AG09319 (cell line): ENCODE measurements at regions not wholly inside any gene's neighbourhood (a gene's known extent, or its start where the extent isn't known, plus 50 kb on each side); places are given as distances from the start of the nearest gene placed in this dataset.
"Not testable (repeated sequence)": the region's sequence is repeated elsewhere in the genome, so short reads cannot be mapped to it uniquely, and the experiment has no call there.

ENCODE experiments used
- DNase-seq: peaks from one replicate; pipeline ENCODE4 v3.0.0-alpha.2; 2010; ENCODE audit warnings: low read depth; ENCODE audit errors: extremely low read depth
- CTCF ChIP-seq: IDR thresholded peaks from 2 replicates; pipeline ENCODE4 v1.5.1; 2011; ENCODE audit warnings: low read depth, mild to moderate bottlenecking, inconsistent platforms, low read length, moderate library complexity

DNA sequence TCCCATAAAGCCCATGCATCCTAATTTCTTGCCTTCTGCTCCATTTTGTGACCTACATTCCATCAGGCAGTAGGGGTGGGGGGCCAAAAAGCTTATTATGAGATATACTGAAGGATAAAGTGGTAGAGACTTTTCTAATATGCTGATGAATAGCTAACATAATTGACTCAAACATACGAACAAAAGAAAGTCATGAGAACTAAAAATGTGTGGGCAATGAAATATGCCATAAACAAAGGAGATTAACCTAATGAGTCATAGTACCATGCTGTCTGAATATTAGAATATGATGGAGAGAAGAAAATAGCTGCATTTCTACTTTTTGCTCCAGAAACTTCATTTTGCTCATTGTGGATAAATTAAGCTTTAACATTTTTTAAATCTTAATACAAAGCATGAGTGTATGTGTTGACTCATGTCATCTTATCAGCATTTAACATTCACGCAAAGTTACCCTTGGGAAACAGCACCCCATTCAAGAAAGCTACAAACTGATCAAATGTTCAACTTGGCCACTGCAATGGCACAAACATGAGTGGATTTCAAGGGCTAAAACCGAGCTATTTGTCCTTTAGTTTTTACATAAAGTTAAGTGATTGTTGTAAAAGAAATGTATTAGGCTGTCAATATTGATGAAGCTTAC is 64.0 kb upstream of the DIO2 start:
- no peak for DNase-seq
- no peak for TF ChIP-seq CTCF

- not testable (repeated sequence) for DNase-seq
Measured at GRCh38 chr14:80274310-80274709, 63.0 kb upstream of the DIO2 start.

DNA sequence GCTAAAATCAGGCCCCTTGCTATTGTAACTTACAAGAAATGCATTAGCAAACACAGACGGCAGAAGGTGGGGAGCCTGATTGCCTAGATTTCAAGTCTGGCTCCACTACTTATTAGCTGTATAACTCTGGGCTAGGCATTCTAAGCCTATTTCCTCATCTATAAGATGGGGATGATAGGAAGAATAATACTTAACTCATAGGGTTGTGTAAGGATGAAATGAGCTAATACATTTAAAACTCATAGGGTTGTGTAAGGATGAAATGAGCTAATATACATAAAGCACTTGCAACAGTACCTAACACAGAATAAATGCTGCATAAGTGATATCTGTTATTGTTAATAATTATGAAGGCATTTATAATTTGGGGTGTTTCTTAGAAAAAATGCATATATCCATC is 60.1 kb upstream of the DIO2 start:
- no peak for TF ChIP-seq CTCF
- no peak for DNase-seq

DNA sequence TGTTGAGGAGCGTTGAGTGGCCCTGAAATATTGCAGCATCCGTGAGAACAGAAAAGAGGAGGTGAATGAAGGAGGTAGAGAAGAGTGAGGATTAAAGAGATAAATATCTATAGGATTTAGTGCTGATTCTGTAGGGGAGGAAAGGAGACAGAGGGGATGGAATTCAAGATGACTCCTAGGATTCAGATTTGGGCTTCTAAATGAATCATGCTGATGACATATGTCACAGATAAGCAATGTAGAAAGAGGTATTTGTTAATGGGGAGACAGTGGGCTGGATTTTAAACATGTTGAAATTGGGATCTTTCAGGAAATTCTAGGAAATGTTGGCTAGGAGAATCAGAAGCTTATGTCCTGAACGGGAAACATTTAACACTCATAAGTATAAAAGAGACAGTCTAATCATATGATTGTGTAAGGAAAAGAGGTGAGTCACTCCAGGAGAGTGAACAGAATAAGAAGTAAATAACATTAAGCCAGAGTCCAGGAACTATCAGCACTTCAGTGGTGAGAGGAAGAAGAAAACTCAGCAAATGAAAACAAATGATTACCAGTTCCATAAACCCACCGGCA is 58.1 kb upstream of the DIO2 start:
- no peak for DNase-seq
- TF ChIP-seq CTCF, result no peak

GRCh38 chr14:80266930-80267329 is 55.6 kb upstream of the DIO2 start:
- no peak for TF ChIP-seq CTCF
- DNase-seq, result no peak

DNA sequence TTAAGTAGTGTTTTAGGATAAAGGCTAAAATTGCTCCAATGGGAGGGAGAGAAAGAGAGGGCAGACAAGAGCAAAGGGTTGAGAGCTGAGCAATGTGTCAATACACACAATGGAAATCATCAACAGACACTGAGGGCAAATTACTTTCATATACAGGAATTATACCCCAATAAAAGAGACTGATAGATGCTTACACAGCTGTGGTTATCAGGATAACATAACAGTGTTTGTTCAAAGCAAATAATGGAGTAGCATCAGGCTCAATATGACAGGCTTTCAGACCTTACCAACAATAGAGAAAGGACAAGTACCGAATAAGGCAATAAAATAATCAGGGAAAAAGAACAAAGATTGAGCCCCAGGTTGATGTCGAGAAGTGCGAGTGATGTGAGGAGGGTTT is 53.4 kb upstream of the DIO2 start:
- TF ChIP-seq CTCF, result no peak
- no peak for DNase-seq
